ENCODE measurements at regions not wholly inside any gene's neighbourhood (a gene's known extent, or its start where the extent isn't known, plus 50 kb on each side); places are given as distances from the start of the nearest gene placed in this dataset.

DNA sequence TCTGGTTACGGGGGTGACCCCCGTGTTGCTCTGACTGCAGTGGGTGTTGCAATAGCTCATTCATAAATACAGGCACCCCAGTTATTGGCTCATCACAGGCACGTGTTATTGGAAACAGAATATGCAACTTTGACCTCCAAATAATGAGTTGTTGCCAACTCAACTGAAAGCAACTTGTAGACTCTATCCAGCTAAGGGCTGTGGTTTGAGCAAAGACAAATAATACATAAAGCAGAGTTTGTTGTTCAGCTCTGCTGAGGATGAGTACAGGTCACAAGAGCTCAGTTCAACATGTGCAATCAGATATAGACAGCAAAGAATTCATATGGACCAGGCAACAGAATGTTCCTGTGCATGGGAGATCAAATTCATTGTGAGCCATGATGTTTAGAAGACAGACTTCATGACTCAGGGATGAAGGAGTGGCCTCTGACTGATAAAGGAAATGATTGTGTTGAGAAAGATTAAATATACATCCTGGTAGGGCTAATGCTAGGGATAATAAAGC is 87.6 kb upstream of the LRIG1 start:
- TF ChIP-seq YY1 (IDR thresholded peaks at IDR 0.05; ENCODE audit: insufficient read depth, insufficient read length) (no peak), ZNF274 (IDR thresholded peaks at IDR 0.05; ENCODE audit: low read depth, low read length) (no peak)
